ENCODE measurements at regions not wholly inside any gene's neighbourhood (a gene's known extent, or its start where the extent isn't known, plus 50 kb on each side); places are given as distances from the start of the nearest gene placed in this dataset.

DNA sequence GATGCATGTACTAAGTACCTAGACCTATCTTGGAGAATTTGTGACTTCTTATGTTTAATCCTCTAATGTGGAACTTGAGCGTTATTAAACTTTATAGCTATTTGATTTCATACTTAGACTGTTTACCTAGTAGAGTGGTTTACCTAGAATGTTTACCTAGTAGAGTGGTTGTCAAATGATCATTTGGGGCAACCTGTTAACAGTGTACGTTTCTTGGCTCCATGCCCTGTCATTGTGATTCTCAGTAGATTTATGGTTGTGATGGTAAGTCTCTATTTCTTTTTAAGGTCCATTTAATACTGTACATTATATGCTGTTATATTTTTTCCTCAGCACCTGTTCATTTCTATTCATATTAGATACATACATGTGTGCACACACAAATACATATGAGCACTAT lies 233.0 kb upstream of the MAD2L1 start:
- no peak for TF ChIP-seq RFX5 (IDR thresholded peaks at IDR 0.05)
- TF ChIP-seq, protein P1, sequence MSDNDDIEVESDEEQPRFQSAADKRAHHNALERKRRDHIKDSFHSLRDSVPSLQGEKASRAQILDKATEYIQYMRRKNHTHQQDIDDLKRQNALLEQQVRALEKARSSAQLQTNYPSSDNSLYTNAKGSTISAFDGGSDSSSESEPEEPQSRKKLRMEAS (IDR thresholded peaks at IDR 0.05), result no peak
- TF ChIP-seq, protein P2, sequence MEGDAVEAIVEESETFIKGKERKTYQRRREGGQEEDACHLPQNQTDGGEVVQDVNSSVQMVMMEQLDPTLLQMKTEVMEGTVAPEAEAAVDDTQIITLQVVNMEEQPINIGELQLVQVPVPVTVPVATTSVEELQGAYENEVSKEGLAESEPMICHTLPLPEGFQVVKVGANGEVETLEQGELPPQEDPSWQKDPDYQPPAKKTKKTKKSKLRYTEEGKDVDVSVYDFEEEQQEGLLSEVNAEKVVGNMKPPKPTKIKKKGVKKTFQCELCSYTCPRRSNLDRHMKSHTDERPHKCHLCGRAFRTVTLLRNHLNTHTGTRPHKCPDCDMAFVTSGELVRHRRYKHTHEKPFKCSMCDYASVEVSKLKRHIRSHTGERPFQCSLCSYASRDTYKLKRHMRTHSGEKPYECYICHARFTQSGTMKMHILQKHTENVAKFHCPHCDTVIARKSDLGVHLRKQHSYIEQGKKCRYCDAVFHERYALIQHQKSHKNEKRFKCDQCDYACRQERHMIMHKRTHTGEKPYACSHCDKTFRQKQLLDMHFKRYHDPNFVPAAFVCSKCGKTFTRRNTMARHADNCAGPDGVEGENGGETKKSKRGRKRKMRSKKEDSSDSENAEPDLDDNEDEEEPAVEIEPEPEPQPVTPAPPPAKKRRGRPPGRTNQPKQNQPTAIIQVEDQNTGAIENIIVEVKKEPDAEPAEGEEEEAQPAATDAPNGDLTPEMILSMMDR (IDR thresholded peaks at IDR 0.05), result no peak
- TF ChIP-seq ZSCAN20 (CRISPR knock-in tag; IDR thresholded peaks at IDR 0.05), result no peak
- no peak for TF ChIP-seq POLR2A (IDR thresholded peaks at IDR 0.05; ENCODE audit: low read length)
- no peak for TF ChIP-seq HDAC2 (IDR thresholded peaks at IDR 0.05)
- no peak for TF ChIP-seq RCOR1 (IDR thresholded peaks at IDR 0.05; ENCODE audit: low read depth, low read length)

Measured in A549 (cell line).